SK-N-SH (cell line): ENCODE measurements at regions not wholly inside any gene's neighbourhood (a gene's known extent, or its start where the extent isn't known, plus 50 kb on each side); places are given as distances from the start of the nearest gene placed in this dataset.

Experiments used
- CTCF ChIP-seq: fragments of 200-600 bp; sonication (generic); IDR thresholded peaks from 2 replicates; pipeline ENCODE4 v1.6.1; 2017; ENCODE audit warnings: antibody characterized with exemption, mild to moderate bottlenecking, moderate library complexity
- MAX ChIP-seq: IDR thresholded peaks from 2 replicates; pipeline ENCODE4 v1.4.0; 2012; ENCODE audit warnings: low read depth
- MXI1 ChIP-seq: IDR thresholded peaks from 2 replicates; pipeline ENCODE4 v1.6.1; 2012; ENCODE audit warnings: mild to moderate bottlenecking, low read depth, low read length, improper control_type of control experiment
- PBX3 ChIP-seq: IDR thresholded peaks from 2 replicates; pipeline ENCODE4; 2012
- POLR2AphosphoS5 ChIP-seq: IDR thresholded peaks from 2 replicates; pipeline ENCODE4 v1.6.1; 2012; ENCODE audit warnings: low read depth, low read length
- REST ChIP-seq: IDR thresholded peaks from 2 replicates; pipeline ENCODE4 v1.6.1; 2012; ENCODE audit warnings: mild to moderate bottlenecking, low read depth, low read length, moderate library complexity
- RFX5 ChIP-seq: IDR thresholded peaks from 2 replicates; pipeline ENCODE4 v1.6.1; 2012; ENCODE audit warnings: mild to moderate bottlenecking, improper control_type of control experiment, low read length
- USF1 ChIP-seq: IDR thresholded peaks from 2 replicates; pipeline ENCODE4 v1.4.0; 2012; ENCODE audit warnings: low read depth, borderline replicate concordance
- USF2 ChIP-seq: fragments of 150-350 bp; IDR thresholded peaks from 2 replicates; pipeline ENCODE4 v1.6.1; 2017; ENCODE audit warnings: antibody characterized with exemption, low read length, low read depth, borderline replicate concordance

GRCh38 chr6:11831653-11832052 lies 53.0 kb upstream of the ADTRP start:
- TF ChIP-seq CTCF: no peak
- TF ChIP-seq POLR2AphosphoS5: no peak
- no peak for TF ChIP-seq USF2
- no peak for TF ChIP-seq PBX3
- TF ChIP-seq MAX: no peak
- no peak for TF ChIP-seq USF1
- TF ChIP-seq MXI1: no peak
- no peak for TF ChIP-seq REST
- no peak for TF ChIP-seq RFX5
